ENCODE measurements at regions not wholly inside any gene's neighbourhood (a gene's known extent, or its start where the extent isn't known, plus 50 kb on each side); places are given as distances from the start of the nearest gene placed in this dataset.

DNA sequence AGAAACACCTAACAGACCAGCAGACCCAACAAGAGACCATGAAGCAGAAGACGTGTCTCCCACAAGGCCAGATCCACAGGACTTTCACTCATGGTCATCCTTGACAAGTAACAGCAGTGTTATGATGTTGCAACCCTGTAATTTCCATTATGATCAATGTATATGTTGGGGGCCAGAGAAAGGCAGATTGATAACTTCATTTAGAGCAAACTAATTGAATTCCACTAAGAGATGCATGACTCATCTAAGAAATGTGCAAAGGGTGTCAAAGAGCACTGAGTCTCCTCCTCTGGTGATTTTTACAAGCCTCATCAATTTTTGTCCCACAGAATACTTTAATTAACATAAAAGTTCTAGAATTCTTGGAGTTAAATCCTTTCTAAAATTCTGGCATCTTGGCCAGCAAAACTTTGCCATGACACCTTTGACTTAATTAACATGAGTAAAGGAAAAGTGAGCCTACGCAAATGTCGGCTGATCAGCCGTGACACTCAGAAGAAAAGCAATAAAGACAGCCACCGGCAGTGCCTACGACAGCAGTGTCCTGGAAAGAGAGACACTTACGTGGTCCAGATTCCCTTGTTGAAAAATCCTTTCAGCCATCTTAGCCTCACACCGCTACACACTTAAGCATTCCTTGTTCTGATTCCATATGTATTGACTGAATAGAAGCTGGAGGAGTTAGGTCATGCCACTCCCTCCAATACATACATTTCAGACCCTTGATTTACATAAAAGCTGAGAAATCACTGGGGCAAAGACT, 370.2 kb upstream of the CCDC196 start:
- in situ Hi-C loops (cut with MboI; ENCODE audit: low sequenced_read_pairs) = no loop called here
- no peak overlapping the region for H2AFZ ChIP-seq (replicated peaks; ENCODE audit: low read length, poor library complexity)

More for the DNA sequence above, 370.2 kb upstream of the CCDC196 start:
- Histone ChIP-seq H3K27me3 (ENCODE audit: control insufficient read depth, insufficient read depth, low read length) (no peaks in the 10 kb centered on the region), H3K23ac (ENCODE audit: low read depth, low read length) (no peak overlapping the region), H3K4me2 (ENCODE audit: low read depth, low read length) (no peak overlapping the region), H3K27ac (ENCODE audit: insufficient read depth, low read length) (no peak overlapping the region), H2BK5ac (ENCODE audit: low read depth, low read length, poor library complexity, severe bottlenecking) (no peak overlapping the region), H3K79me1 (ENCODE audit: low read depth in 1 of 2, low read length in 2 of 2) (no peaks in the 10 kb centered on the region), H2AK5ac (ENCODE audit: low read depth, low read length) (no peak overlapping the region), H2BK15ac (ENCODE audit: low read depth, low read length) (no peak overlapping the region), H3K18ac (ENCODE audit: low read depth, low read length) (no peak overlapping the region), H3K36me3 (ENCODE audit: control insufficient read depth, insufficient read depth, low read length) (no peaks in the 10 kb centered on the region), H3K4ac (ENCODE audit: low read depth, low read length) (no peak overlapping the region), H3K14ac (replicated peaks; ENCODE audit: low read depth, low read length) (no peak overlapping the region), H3K4me3 (ENCODE audit: insufficient read depth, low read depth, low read length) (no peak overlapping the region), H4K8ac (ENCODE audit: low read depth in 2 of 2, low read length in 2 of 2) (no peak overlapping the region), H2BK20ac (ENCODE audit: low read depth, low read length) (no peak overlapping the region), H4K20me1 (ENCODE audit: insufficient read depth, low read length) (no peaks in the 10 kb centered on the region), H3K4me1 (ENCODE audit: control insufficient read depth, insufficient read depth, low read length) (no peaks in the 10 kb centered on the region), H3K9me1 (ENCODE audit: insufficient read depth, low read length) (no peaks in the 10 kb centered on the region), H4K5ac (ENCODE audit: low read depth, low read length) (no peak overlapping the region), H2AK9ac (replicated peaks; ENCODE audit: low read depth, low read length, poor library complexity) (no peak overlapping the region), H2BK120ac (ENCODE audit: low read depth, low read length) (no peak overlapping the region), H3K9ac (ENCODE audit: low read depth, low read length) (no peak overlapping the region), H3K9me3 (ENCODE audit: control insufficient read depth, insufficient read depth, low read length) (peaks cover 12% of the 10 kb centered on the region), H3K56ac (ENCODE audit: extremely low read depth, insufficient read depth, low read length) (no peak overlapping the region), H4K91ac (ENCODE audit: insufficient read depth, low read depth, low read length) (no peak overlapping the region)
- DNase-seq (no peak), ATAC-seq (ENCODE audit: low read depth) (no peak)
- POLR2A ChIA-PET (ENCODE audit: unreplicated experiment) = no interaction called here
- no TSS peak for BruUV-seq (replicated peaks)
- dilution Hi-C loops (cut with HindIII; ENCODE audit: low sequenced_read_pairs, unreplicated experiment) (no loop called here), intact Hi-C loops (cut with micrococcal nuclease) (no loop called here)
- CTCF ChIA-PET = no interaction called here
- WGBS, 2 experiments (ENCODE audit: extremely low coverage in 2 of 2, insufficient read length in 1 of 2) = 80% methylated on average over 2 of the region's 8 CpGs; no CpG with 5 or more reads in 1 of the 2 experiments
- TF ChIP-seq RAD21 (IDR thresholded peaks at IDR 0.05; ENCODE audit: low read length) (no peak), BHLHE40 (IDR thresholded peaks at IDR 0.05; ENCODE audit: low read depth, low read length) (no peak), CHD1 (IDR thresholded peaks at IDR 0.05; ENCODE audit: low read depth, low read length) (no peak), CEBPB (IDR thresholded peaks at IDR 0.05; ENCODE audit: low read depth, low read length) (no peak), MXI1 (IDR thresholded peaks at IDR 0.05; ENCODE audit: borderline replicate concordance, low read depth, low read length) (no peak), NFE2L2 (IDR thresholded peaks at IDR 0.05; ENCODE audit: low read depth, low read length) (no peak), POLR2A (IDR thresholded peaks at IDR 0.05; ENCODE audit: low read depth, low read length) (no peak), RCOR1 (IDR thresholded peaks at IDR 0.05; ENCODE audit: insufficient replicate concordance, low read length) (no peak), MAFK (IDR thresholded peaks at IDR 0.05; ENCODE audit: low read depth, low read length) (no peak), RFX5 (IDR thresholded peaks at IDR 0.05; ENCODE audit: low read depth, low read length) (no peak), SMC3 (IDR thresholded peaks at IDR 0.05; ENCODE audit: low read depth, low read length) (no peak), MAZ (IDR thresholded peaks at IDR 0.05; ENCODE audit: borderline replicate concordance, low read depth, low read length) (no peak), FOS (IDR thresholded peaks at IDR 0.05; ENCODE audit: low read depth, low read length) (no peak)
- TF ChIP-seq, protein P1, sequence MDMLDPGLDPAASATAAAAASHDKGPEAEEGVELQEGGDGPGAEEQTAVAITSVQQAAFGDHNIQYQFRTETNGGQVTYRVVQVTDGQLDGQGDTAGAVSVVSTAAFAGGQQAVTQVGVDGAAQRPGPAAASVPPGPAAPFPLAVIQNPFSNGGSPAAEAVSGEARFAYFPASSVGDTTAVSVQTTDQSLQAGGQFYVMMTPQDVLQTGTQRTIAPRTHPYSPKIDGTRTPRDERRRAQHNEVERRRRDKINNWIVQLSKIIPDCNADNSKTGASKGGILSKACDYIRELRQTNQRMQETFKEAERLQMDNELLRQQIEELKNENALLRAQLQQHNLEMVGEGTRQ (IDR thresholded peaks at IDR 0.05; ENCODE audit: low read depth, low read length) = no peak
- TF ChIP-seq, protein P2, sequence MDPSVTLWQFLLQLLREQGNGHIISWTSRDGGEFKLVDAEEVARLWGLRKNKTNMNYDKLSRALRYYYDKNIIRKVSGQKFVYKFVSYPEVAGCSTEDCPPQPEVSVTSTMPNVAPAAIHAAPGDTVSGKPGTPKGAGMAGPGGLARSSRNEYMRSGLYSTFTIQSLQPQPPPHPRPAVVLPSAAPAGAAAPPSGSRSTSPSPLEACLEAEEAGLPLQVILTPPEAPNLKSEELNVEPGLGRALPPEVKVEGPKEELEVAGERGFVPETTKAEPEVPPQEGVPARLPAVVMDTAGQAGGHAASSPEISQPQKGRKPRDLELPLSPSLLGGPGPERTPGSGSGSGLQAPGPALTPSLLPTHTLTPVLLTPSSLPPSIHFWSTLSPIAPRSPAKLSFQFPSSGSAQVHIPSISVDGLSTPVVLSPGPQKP (IDR thresholded peaks at IDR 0.05; ENCODE audit: borderline replicate concordance, low read depth, low read length) = no peak
- TF ChIP-seq, protein P3, sequence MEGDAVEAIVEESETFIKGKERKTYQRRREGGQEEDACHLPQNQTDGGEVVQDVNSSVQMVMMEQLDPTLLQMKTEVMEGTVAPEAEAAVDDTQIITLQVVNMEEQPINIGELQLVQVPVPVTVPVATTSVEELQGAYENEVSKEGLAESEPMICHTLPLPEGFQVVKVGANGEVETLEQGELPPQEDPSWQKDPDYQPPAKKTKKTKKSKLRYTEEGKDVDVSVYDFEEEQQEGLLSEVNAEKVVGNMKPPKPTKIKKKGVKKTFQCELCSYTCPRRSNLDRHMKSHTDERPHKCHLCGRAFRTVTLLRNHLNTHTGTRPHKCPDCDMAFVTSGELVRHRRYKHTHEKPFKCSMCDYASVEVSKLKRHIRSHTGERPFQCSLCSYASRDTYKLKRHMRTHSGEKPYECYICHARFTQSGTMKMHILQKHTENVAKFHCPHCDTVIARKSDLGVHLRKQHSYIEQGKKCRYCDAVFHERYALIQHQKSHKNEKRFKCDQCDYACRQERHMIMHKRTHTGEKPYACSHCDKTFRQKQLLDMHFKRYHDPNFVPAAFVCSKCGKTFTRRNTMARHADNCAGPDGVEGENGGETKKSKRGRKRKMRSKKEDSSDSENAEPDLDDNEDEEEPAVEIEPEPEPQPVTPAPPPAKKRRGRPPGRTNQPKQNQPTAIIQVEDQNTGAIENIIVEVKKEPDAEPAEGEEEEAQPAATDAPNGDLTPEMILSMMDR (conservative IDR thresholded peaks at IDR 0.05; ENCODE audit: low read depth, low read length) = no peak
